Sigmoid colon (tissue), 4 donors: ENCODE measurements at regions not wholly inside any gene's neighbourhood (a gene's known extent, or its start where the extent isn't known, plus 50 kb on each side); places are given as distances from the start of the nearest gene placed in this dataset.

Experiments
- EP300 ChIP-seq, 4 donors: sonication (generic); formaldehyde crosslinking; IDR thresholded peaks; one replicate each; pipeline ENCODE4 v1.6.1; 2017; ENCODE audit warnings: antibody characterized with exemption in 4 of 4
- TF ChIP-seq, protein P1 (sequence below), 4 experiments: fragments of 450-650 bp in 3 of 4; fragments of 200-600 bp in 1 of 4; IDR thresholded peaks; one replicate each; pipeline ENCODE4 v1.5.1; 2016 to 2019; ENCODE audit warnings: antibody characterized with exemption in 4 of 4, mild to moderate bottlenecking in 3 of 4, moderate library complexity in 2 of 4

DNA sequence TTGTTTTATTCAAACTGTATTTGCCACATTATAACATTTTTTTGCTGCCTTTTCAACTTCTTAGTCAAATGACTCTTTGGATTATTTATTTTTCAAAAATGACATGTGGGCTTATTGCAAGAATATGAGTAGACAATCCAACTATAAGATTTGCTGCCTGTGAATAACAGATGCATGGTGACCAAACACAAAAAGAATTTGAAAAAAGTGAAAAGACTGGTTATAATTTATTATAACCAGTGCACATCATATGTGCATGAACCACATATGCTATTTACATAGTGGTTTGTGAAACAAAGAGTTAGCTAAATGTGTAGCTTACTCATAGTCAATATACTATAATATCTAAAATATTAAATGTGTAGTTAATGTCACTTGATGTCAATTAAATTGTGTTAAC, 2086.8 kb downstream of the ARAP2 start:
- no peak for TF ChIP-seq EP300 (IDR thresholded peaks at IDR 0.05)
- TF ChIP-seq, protein P1, sequence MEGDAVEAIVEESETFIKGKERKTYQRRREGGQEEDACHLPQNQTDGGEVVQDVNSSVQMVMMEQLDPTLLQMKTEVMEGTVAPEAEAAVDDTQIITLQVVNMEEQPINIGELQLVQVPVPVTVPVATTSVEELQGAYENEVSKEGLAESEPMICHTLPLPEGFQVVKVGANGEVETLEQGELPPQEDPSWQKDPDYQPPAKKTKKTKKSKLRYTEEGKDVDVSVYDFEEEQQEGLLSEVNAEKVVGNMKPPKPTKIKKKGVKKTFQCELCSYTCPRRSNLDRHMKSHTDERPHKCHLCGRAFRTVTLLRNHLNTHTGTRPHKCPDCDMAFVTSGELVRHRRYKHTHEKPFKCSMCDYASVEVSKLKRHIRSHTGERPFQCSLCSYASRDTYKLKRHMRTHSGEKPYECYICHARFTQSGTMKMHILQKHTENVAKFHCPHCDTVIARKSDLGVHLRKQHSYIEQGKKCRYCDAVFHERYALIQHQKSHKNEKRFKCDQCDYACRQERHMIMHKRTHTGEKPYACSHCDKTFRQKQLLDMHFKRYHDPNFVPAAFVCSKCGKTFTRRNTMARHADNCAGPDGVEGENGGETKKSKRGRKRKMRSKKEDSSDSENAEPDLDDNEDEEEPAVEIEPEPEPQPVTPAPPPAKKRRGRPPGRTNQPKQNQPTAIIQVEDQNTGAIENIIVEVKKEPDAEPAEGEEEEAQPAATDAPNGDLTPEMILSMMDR (IDR thresholded peaks at IDR 0.05) = no peak
